ENCODE measurements at regions not wholly inside any gene's neighbourhood (a gene's known extent, or its start where the extent isn't known, plus 50 kb on each side); places are given as distances from the start of the nearest gene placed in this dataset.

GRCh38 chr10:43955978-43956377, 307.3 kb upstream of the ZNF32 start:
- Histone ChIP-seq H3K4me3 (no peak overlapping the region), H2AFZ (no peak overlapping the region), H3F3A (ENCODE audit: insufficient read depth, low read depth) (no peaks in the 10 kb centered on the region), H3K9me3 (ENCODE audit: insufficient read depth, low read depth) (no peaks in the 10 kb centered on the region), H3K36me3 (ENCODE audit: low read depth) (no peaks in the 10 kb centered on the region), H3K27me3 (ENCODE audit: insufficient read depth, low read depth) (peaks cover 25% of the 10 kb centered on the region), H3K27ac (no peak overlapping the region), H3K9me2 (ENCODE audit: insufficient read depth) (no peaks in the 10 kb centered on the region), H3K79me2 (ENCODE audit: low read depth) (no peaks in the 10 kb centered on the region), H3K4me2 (no peak overlapping the region), H3K4me1 (replicated peaks; ENCODE audit: insufficient read depth) (no peaks in the 10 kb centered on the region), H4K20me1 (ENCODE audit: insufficient read depth) (no peaks in the 10 kb centered on the region)
- DNase-seq, result no peak
- BruUV-seq (replicated peaks), result no TSS peak
- ChIA-PET CTCF (no interaction called here), POLR2A (ENCODE audit: unreplicated experiment) (no interaction called here)
- intact Hi-C loops (cut with micrococcal nuclease; ENCODE audit: unreplicated experiment), result no loop called here
- TF ChIP-seq EZH2 (IDR thresholded peaks at IDR 0.05; ENCODE audit: low read depth), result no peak
- TF ChIP-seq, protein P1, sequence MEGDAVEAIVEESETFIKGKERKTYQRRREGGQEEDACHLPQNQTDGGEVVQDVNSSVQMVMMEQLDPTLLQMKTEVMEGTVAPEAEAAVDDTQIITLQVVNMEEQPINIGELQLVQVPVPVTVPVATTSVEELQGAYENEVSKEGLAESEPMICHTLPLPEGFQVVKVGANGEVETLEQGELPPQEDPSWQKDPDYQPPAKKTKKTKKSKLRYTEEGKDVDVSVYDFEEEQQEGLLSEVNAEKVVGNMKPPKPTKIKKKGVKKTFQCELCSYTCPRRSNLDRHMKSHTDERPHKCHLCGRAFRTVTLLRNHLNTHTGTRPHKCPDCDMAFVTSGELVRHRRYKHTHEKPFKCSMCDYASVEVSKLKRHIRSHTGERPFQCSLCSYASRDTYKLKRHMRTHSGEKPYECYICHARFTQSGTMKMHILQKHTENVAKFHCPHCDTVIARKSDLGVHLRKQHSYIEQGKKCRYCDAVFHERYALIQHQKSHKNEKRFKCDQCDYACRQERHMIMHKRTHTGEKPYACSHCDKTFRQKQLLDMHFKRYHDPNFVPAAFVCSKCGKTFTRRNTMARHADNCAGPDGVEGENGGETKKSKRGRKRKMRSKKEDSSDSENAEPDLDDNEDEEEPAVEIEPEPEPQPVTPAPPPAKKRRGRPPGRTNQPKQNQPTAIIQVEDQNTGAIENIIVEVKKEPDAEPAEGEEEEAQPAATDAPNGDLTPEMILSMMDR (conservative IDR thresholded peaks at IDR 0.05), result no peak

GRCh38 chr10:43955002-43955596, 306.4 kb upstream of the ZNF32 start:
- no peak for DNase-seq
- peaks cover 16% of the 10 kb centered on the region for H3K27me3 ChIP-seq (ENCODE audit: insufficient read depth, low read depth)
- H3K9me2 ChIP-seq (ENCODE audit: insufficient read depth), result no peaks in the 10 kb centered on the region
- H3F3A ChIP-seq (ENCODE audit: insufficient read depth, low read depth), result no peaks in the 10 kb centered on the region
- no peak overlapping the region for H2AFZ ChIP-seq
- H3K9me3 ChIP-seq (ENCODE audit: insufficient read depth, low read depth), result no peaks in the 10 kb centered on the region
- ChIA-PET POLR2A (ENCODE audit: unreplicated experiment) (no interaction called here), CTCF (no interaction called here)
- H3K4me1 ChIP-seq (replicated peaks; ENCODE audit: insufficient read depth), result no peaks in the 10 kb centered on the region
- intact Hi-C loops (cut with micrococcal nuclease; ENCODE audit: unreplicated experiment), result no loop called here
- TF ChIP-seq, protein P1 (conservative IDR thresholded peaks at IDR 0.05), result no peak
- TF ChIP-seq EZH2 (IDR thresholded peaks at IDR 0.05; ENCODE audit: low read depth), result no peak
- H4K20me1 ChIP-seq (ENCODE audit: insufficient read depth), result no peaks in the 10 kb centered on the region
- H3K4me3 ChIP-seq, result no peak overlapping the region
- H3K36me3 ChIP-seq (ENCODE audit: low read depth), result no peaks in the 10 kb centered on the region
- H3K4me2 ChIP-seq, result no peak overlapping the region
- no TSS peak for BruUV-seq (replicated peaks)
- no peak overlapping the region for H3K27ac ChIP-seq
- H3K79me2 ChIP-seq (ENCODE audit: low read depth), result no peaks in the 10 kb centered on the region

- ChIA-PET POLR2A (ENCODE audit: unreplicated experiment) (no interaction called here), CTCF (no interaction called here)
- DNase-seq, result no peak
- Histone ChIP-seq H2AFZ (no peak overlapping the region), H3K9me2 (ENCODE audit: insufficient read depth) (no peaks in the 10 kb centered on the region), H3K4me3 (no peak overlapping the region), H4K20me1 (ENCODE audit: insufficient read depth) (no peaks in the 10 kb centered on the region), H3K36me3 (ENCODE audit: low read depth) (no peaks in the 10 kb centered on the region), H3K27me3 (ENCODE audit: insufficient read depth, low read depth) (0 out of 2 replicates have a peak, but pooled peaks cover 4% of the 10 kb centered on the region), H3K4me1 (replicated peaks; ENCODE audit: insufficient read depth) (no peaks in the 10 kb centered on the region), H3F3A (ENCODE audit: insufficient read depth, low read depth) (no peaks in the 10 kb centered on the region), H3K9me3 (ENCODE audit: insufficient read depth, low read depth) (no peaks in the 10 kb centered on the region), H3K27ac (no peak overlapping the region), H3K4me2 (no peak overlapping the region), H3K79me2 (ENCODE audit: low read depth) (no peaks in the 10 kb centered on the region)
- intact Hi-C loops (cut with micrococcal nuclease; ENCODE audit: unreplicated experiment), result no loop called here
- no peak for TF ChIP-seq EZH2 (IDR thresholded peaks at IDR 0.05; ENCODE audit: low read depth)
- BruUV-seq (replicated peaks), result no TSS peak
Measured at GRCh38 chr10:43953672-43954071, 305.0 kb upstream of the ZNF32 start.

DNA sequence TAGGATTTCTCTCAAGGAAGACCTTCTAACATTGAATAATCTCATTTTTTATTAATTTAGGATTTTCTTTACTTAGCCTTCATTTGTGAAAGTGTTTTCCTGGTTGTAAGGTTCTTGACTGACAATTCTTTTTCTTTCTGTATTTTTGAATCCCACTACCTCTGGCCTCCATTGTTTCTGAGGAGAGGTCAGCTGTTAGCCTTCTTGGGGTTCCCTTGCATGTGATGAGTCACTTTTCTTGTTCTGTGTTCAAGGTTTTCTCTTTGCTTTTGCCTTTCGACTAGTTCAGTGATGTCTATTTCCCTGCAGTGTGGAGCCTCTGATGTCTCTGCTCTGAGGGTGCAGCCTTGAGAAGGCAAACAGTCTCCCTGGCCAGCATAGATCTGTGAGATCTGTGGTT, 304.1 kb upstream of the ZNF32 start:
- no peak for TF ChIP-seq EZH2 (IDR thresholded peaks at IDR 0.05; ENCODE audit: low read depth)
- TF ChIP-seq, protein P1 (conservative IDR thresholded peaks at IDR 0.05), result no peak
- intact Hi-C loops (cut with micrococcal nuclease; ENCODE audit: unreplicated experiment), result no loop called here
- H3K4me1 ChIP-seq (replicated peaks; ENCODE audit: insufficient read depth), result no peaks in the 10 kb centered on the region
- no peaks in the 10 kb centered on the region for H3K36me3 ChIP-seq (ENCODE audit: low read depth)
- BruUV-seq (replicated peaks), result no TSS peak
- CTCF ChIA-PET, result no interaction called here
- H3K9me3 ChIP-seq (ENCODE audit: insufficient read depth, low read depth), result no peaks in the 10 kb centered on the region
- H3K4me2 ChIP-seq, result no peak overlapping the region
- H3K9me2 ChIP-seq (ENCODE audit: insufficient read depth), result no peaks in the 10 kb centered on the region
- POLR2A ChIA-PET (ENCODE audit: unreplicated experiment), result no interaction called here
- DNase-seq, result no peak
- H3F3A ChIP-seq (ENCODE audit: insufficient read depth, low read depth), result no peaks in the 10 kb centered on the region
- no peak overlapping the region for H2AFZ ChIP-seq
- no peak overlapping the region for H3K27ac ChIP-seq
- no peak overlapping the region for H3K4me3 ChIP-seq
- no peaks in the 10 kb centered on the region for H3K27me3 ChIP-seq (ENCODE audit: insufficient read depth, low read depth)
- H4K20me1 ChIP-seq (ENCODE audit: insufficient read depth), result no peaks in the 10 kb centered on the region
- H3K79me2 ChIP-seq (ENCODE audit: low read depth), result no peaks in the 10 kb centered on the region

Measured in PC-9 (cell line).